ENCODE measurements at regions not wholly inside any gene's neighbourhood (a gene's known extent, or its start where the extent isn't known, plus 50 kb on each side); places are given as distances from the start of the nearest gene placed in this dataset.

DNA sequence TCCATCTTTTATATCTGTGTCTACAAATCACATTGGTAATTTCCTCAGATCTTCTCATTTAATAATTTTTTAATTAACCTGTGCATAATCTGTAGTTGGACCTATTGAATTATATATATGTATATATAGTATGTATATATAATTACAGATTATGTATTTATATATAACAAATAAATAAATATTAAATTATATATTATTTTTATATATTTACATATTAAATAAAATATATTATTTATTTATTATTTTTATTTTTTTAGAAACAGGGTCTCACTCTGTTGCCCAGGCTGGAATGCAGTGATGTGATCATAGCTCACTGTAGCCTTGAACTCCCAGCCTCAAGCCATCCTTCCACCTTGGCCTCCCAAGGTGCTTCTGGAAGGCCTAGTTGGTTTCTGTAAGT lies 197.9 kb downstream of the FGF9 start:
- no peak for DNase-seq (ENCODE audit: low read depth in 2 of 2)
- TF ChIP-seq, protein P1, sequence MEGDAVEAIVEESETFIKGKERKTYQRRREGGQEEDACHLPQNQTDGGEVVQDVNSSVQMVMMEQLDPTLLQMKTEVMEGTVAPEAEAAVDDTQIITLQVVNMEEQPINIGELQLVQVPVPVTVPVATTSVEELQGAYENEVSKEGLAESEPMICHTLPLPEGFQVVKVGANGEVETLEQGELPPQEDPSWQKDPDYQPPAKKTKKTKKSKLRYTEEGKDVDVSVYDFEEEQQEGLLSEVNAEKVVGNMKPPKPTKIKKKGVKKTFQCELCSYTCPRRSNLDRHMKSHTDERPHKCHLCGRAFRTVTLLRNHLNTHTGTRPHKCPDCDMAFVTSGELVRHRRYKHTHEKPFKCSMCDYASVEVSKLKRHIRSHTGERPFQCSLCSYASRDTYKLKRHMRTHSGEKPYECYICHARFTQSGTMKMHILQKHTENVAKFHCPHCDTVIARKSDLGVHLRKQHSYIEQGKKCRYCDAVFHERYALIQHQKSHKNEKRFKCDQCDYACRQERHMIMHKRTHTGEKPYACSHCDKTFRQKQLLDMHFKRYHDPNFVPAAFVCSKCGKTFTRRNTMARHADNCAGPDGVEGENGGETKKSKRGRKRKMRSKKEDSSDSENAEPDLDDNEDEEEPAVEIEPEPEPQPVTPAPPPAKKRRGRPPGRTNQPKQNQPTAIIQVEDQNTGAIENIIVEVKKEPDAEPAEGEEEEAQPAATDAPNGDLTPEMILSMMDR (IDR thresholded peaks at IDR 0.05; ENCODE audit: low read depth, low read length), result no peak

GRCh38 chr13:21871382-21871781 lies 200.5 kb downstream of the FGF9 start:
- no peak for DNase-seq (ENCODE audit: low read depth in 2 of 2)
- TF ChIP-seq, protein P1 (IDR thresholded peaks at IDR 0.05; ENCODE audit: low read depth, low read length), result no peak
- H3K4me3 ChIP-seq (replicated peaks in 1 of 2; ENCODE audit: low read depth in 2 of 2, low read length in 2 of 2), result no peak overlapping the region

More for the DNA sequence above, 197.9 kb downstream of the FGF9 start:
- H3K4me3 ChIP-seq (replicated peaks in 1 of 2; ENCODE audit: low read depth in 2 of 2, low read length in 2 of 2), result no peak overlapping the region

- H3K4me3 ChIP-seq (replicated peaks in 1 of 2; ENCODE audit: low read depth in 2 of 2, low read length in 2 of 2), result no peak overlapping the region
- TF ChIP-seq, protein P1 (IDR thresholded peaks at IDR 0.05; ENCODE audit: low read depth, low read length), result no peak
- no peak for DNase-seq (ENCODE audit: low read depth in 2 of 2)
Measured at GRCh38 chr13:21871919-21872318, 201.0 kb downstream of the FGF9 start.

DNA sequence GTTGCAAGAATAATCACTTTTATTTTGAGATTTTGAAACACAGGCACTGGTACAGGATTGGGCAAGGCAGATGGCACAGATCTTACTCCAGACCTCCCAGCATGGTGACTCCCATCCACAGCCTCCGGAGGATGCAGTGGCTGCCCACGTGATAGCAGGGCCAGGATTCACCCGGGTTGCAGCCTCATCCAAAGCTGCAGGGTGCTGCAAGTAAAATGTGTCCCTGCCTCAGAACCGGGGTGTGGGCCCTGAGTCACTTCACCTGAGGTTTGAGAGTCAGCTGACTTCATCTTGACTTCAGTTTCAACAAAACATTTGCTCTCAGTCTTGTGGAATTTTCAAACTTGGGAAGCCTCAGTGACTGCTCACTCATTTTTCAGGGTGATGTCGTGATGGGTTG lies 201.9 kb downstream of the FGF9 start:
- H3K4me3 ChIP-seq (replicated peaks in 1 of 2; ENCODE audit: low read depth in 2 of 2, low read length in 2 of 2), result no peak overlapping the region
- DNase-seq (ENCODE audit: low read depth in 2 of 2), result no peak
- TF ChIP-seq, protein P1 (IDR thresholded peaks at IDR 0.05; ENCODE audit: low read depth, low read length), result no peak

- H3K4me3 ChIP-seq (replicated peaks in 1 of 2; ENCODE audit: low read depth in 2 of 2, low read length in 2 of 2), result no peak overlapping the region
- DNase-seq (ENCODE audit: low read depth in 2 of 2), result no peak
- TF ChIP-seq, protein P1 (IDR thresholded peaks at IDR 0.05; ENCODE audit: low read depth, low read length), result no peak
Measured at GRCh38 chr13:21875116-21875515, 204.2 kb downstream of the FGF9 start.

- TF ChIP-seq, protein P1 (IDR thresholded peaks at IDR 0.05; ENCODE audit: low read depth, low read length), result no peak
- no peak for DNase-seq (ENCODE audit: low read depth in 2 of 2)
- no peak overlapping the region for H3K4me3 ChIP-seq (replicated peaks in 1 of 2; ENCODE audit: low read depth in 2 of 2, low read length in 2 of 2)
Measured at GRCh38 chr13:21879263-21879914, 208.5 kb downstream of the FGF9 start.

DNA sequence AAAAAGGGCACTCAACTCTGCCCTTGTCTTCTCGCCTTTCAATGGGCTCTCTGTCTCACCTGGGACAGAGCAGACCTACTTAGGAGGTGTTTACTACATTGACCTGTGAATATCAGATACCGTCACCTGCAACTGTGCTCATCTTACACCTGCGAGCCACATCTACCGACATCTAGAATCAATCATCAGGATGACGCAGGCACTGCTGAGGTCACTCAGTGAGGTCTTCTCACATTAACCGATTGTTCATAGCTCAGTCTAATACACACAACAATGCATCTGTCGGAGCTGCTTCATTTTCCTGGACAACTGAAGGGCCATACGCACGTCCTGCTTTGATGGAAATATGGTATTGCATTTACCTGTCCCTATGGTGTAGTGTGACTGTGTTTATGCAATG lies 211.9 kb downstream of the FGF9 start:
- no peak overlapping the region for H3K4me3 ChIP-seq (replicated peaks in 1 of 2; ENCODE audit: low read depth in 2 of 2, low read length in 2 of 2)
- DNase-seq (ENCODE audit: low read depth in 2 of 2), result no peak
- TF ChIP-seq, protein P1 (IDR thresholded peaks at IDR 0.05; ENCODE audit: low read depth, low read length), result no peak
